GM12873 (cell line): ENCODE measurements at regions not wholly inside any gene's neighbourhood (a gene's known extent, or its start where the extent isn't known, plus 50 kb on each side); places are given as distances from the start of the nearest gene placed in this dataset.

ENCODE experiments used
- CTCF ChIP-seq: IDR thresholded peaks from 2 replicates; pipeline ENCODE4 v1.5.1; 2012; ENCODE audit warnings: low read depth, mild to moderate bottlenecking, moderate library complexity, low read length, control low read depth; ENCODE audit not compliant: insufficient read depth; ENCODE audit errors: missing control alignments

GRCh38 chr20:58086763-58087561 lies 141.5 kb downstream of the ANKRD60 start:
- peak; percentile 91 for TF ChIP-seq CTCF

- TF ChIP-seq CTCF, result no peak
These were observed 143.5 kb downstream of the ANKRD60 start for GRCh38 chr20:58084966-58085365.

GRCh38 chr20:58084566-58084965 lies 143.9 kb downstream of the ANKRD60 start:
- TF ChIP-seq CTCF, result no peak

GRCh38 chr20:58081846-58082245 lies 146.6 kb downstream of the ANKRD60 start:
- TF ChIP-seq CTCF, result no peak

- no peak for TF ChIP-seq CTCF
These were observed 149.5 kb downstream of the ANKRD60 start for GRCh38 chr20:58078741-58079522.

- TF ChIP-seq CTCF, result no peak
These were observed 151.2 kb downstream of the ANKRD60 start for GRCh38 chr20:58077282-58077681.

GRCh38 chr20:58076405-58076804 lies 152.0 kb downstream of the ANKRD60 start:
- no peak for TF ChIP-seq CTCF
